Activated T-helper 17 cell treated with anti-CD3 and anti-CD28 coated beads, Interleukin-2, amount 50 U/mL, for 72 hours (primary cell): ENCODE measurements at regions not wholly inside any gene's neighbourhood (a gene's known extent, or its start where the extent isn't known, plus 50 kb on each side); places are given as distances from the start of the nearest gene placed in this dataset.

Experiments
- ATAC-seq: fragments of 150-1000 bp; cut with Tn5 transposase; replicated peaks from 2 replicates; pipeline ENCODE4 v1.10.0; 2021; ENCODE audit warnings: mild to moderate bottlenecking, moderate library complexity
- H3K27ac Mint-ChIP-seq: one replicate; pipeline ENCODE4 v1.8.0; 2022; ENCODE audit warnings: mixed read lengths
- H3K27me3 Mint-ChIP-seq: one replicate; pipeline ENCODE4 v1.8.0; 2022; ENCODE audit warnings: mixed read lengths
- H3K36me3 Mint-ChIP-seq: one replicate; pipeline ENCODE4 v1.8.0; 2022; ENCODE audit warnings: low read depth, mild to moderate bottlenecking, mixed read lengths
- H3K4me1 Mint-ChIP-seq: one replicate; pipeline ENCODE4 v1.8.0; 2022; ENCODE audit warnings: mixed read lengths
- H3K4me3 Mint-ChIP-seq: one replicate; pipeline ENCODE4 v1.8.0; 2022; ENCODE audit warnings: mild to moderate bottlenecking, mixed read lengths
- H3K9me3 Mint-ChIP-seq: one replicate; pipeline ENCODE4 v1.8.0; 2022; ENCODE audit warnings: mixed read lengths

GRCh38 chr15:52984507-52984906 is 194.4 kb upstream of the ONECUT1 start:
- Mint-ChIP-seq H3K9me3 (no peaks in the 10 kb centered on the region), H3K36me3 (no peaks in the 10 kb centered on the region), H3K27ac (no peak overlapping the region), H3K4me3 (no peak overlapping the region), H3K4me1 (no peaks in the 10 kb centered on the region), H3K27me3 (peaks cover 7% of the 10 kb centered on the region)
- ATAC-seq, result no peak

GRCh38 chr15:52980446-52980845 is 190.3 kb upstream of the ONECUT1 start:
- ATAC-seq, result no peak
- Mint-ChIP-seq H3K4me1 (no peaks in the 10 kb centered on the region), H3K36me3 (no peaks in the 10 kb centered on the region), H3K9me3 (no peaks in the 10 kb centered on the region), H3K27me3 (peaks cover 3% of the 10 kb centered on the region), H3K4me3 (no peak overlapping the region), H3K27ac (no peak overlapping the region)

- no peaks in the 10 kb centered on the region for H3K4me1 Mint-ChIP-seq
- no peaks in the 10 kb centered on the region for H3K9me3 Mint-ChIP-seq
- H3K36me3 Mint-ChIP-seq, result no peaks in the 10 kb centered on the region
- ATAC-seq, result no peak
- no peak overlapping the region for H3K27ac Mint-ChIP-seq
- H3K27me3 Mint-ChIP-seq, result peaks cover 6% of the 10 kb centered on the region
- no peak overlapping the region for H3K4me3 Mint-ChIP-seq
Observed at GRCh38 chr15:52976516-52977075, 186.5 kb upstream of the ONECUT1 start.

GRCh38 chr15:52975941-52976449 is 185.9 kb upstream of the ONECUT1 start:
- Mint-ChIP-seq H3K4me1 (no peaks in the 10 kb centered on the region), H3K27me3 (peaks cover 3% of the 10 kb centered on the region), H3K4me3 (no peak overlapping the region), H3K27ac (no peak overlapping the region), H3K36me3 (no peaks in the 10 kb centered on the region), H3K9me3 (no peaks in the 10 kb centered on the region)
- no peak for ATAC-seq

GRCh38 chr15:52963865-52964264 is 173.7 kb upstream of the ONECUT1 start:
- ATAC-seq, result no peak
- Mint-ChIP-seq H3K9me3 (no peaks in the 10 kb centered on the region), H3K36me3 (no peaks in the 10 kb centered on the region), H3K27ac (no peak overlapping the region), H3K4me3 (no peak overlapping the region), H3K4me1 (no peaks in the 10 kb centered on the region), H3K27me3 (peaks cover 17% of the 10 kb centered on the region)

GRCh38 chr15:52960283-52960682 is 170.1 kb upstream of the ONECUT1 start:
- Mint-ChIP-seq H3K36me3 (no peaks in the 10 kb centered on the region), H3K4me3 (no peak overlapping the region), H3K27ac (no peak overlapping the region), H3K4me1 (no peaks in the 10 kb centered on the region), H3K9me3 (no peaks in the 10 kb centered on the region), H3K27me3 (peaks cover 17% of the 10 kb centered on the region)
- ATAC-seq, result no peak

- no peak for ATAC-seq
- H3K4me1 Mint-ChIP-seq, result no peaks in the 10 kb centered on the region
- peaks cover 15% of the 10 kb centered on the region for H3K27me3 Mint-ChIP-seq
- H3K9me3 Mint-ChIP-seq, result peaks cover 3% of the 10 kb centered on the region
- H3K27ac Mint-ChIP-seq, result no peak overlapping the region
- H3K36me3 Mint-ChIP-seq, result no peaks in the 10 kb centered on the region
- no peak overlapping the region for H3K4me3 Mint-ChIP-seq
Observed at GRCh38 chr15:52943746-52944145, 153.6 kb upstream of the ONECUT1 start.

GRCh38 chr15:52936489-52936888 is 146.4 kb upstream of the ONECUT1 start:
- Mint-ChIP-seq H3K4me3 (no peak overlapping the region), H3K27me3 (peaks cover 22% of the 10 kb centered on the region), H3K4me1 (no peaks in the 10 kb centered on the region), H3K27ac (no peak overlapping the region), H3K36me3 (no peaks in the 10 kb centered on the region), H3K9me3 (peaks cover 4% of the 10 kb centered on the region)
- no peak for ATAC-seq

- H3K4me3 Mint-ChIP-seq, result no peak overlapping the region
- peaks cover 15% of the 10 kb centered on the region for H3K27me3 Mint-ChIP-seq
- no peak overlapping the region for H3K27ac Mint-ChIP-seq
- H3K36me3 Mint-ChIP-seq, result no peaks in the 10 kb centered on the region
- ATAC-seq, result no peak
- no peaks in the 10 kb centered on the region for H3K9me3 Mint-ChIP-seq
- H3K4me1 Mint-ChIP-seq, result no peaks in the 10 kb centered on the region
Observed at GRCh38 chr15:52925130-52925529, 135.0 kb upstream of the ONECUT1 start.

GRCh38 chr15:52924630-52925029 is 134.5 kb upstream of the ONECUT1 start:
- H3K9me3 Mint-ChIP-seq, result no peaks in the 10 kb centered on the region
- H3K4me1 Mint-ChIP-seq, result no peaks in the 10 kb centered on the region
- H3K36me3 Mint-ChIP-seq, result no peaks in the 10 kb centered on the region
- H3K27me3 Mint-ChIP-seq, result peaks cover 15% of the 10 kb centered on the region
- H3K4me3 Mint-ChIP-seq, result no peak overlapping the region
- H3K27ac Mint-ChIP-seq, result no peak overlapping the region
- ATAC-seq, result no peak

- H3K27ac Mint-ChIP-seq, result no peak overlapping the region
- H3K9me3 Mint-ChIP-seq, result no peaks in the 10 kb centered on the region
- no peaks in the 10 kb centered on the region for H3K36me3 Mint-ChIP-seq
- H3K4me3 Mint-ChIP-seq, result no peak overlapping the region
- no peak for ATAC-seq
- peaks cover 18% of the 10 kb centered on the region for H3K27me3 Mint-ChIP-seq
- no peaks in the 10 kb centered on the region for H3K4me1 Mint-ChIP-seq
Observed at GRCh38 chr15:52923626-52924025, 133.5 kb upstream of the ONECUT1 start.

GRCh38 chr15:52922871-52923270 is 132.7 kb upstream of the ONECUT1 start:
- Mint-ChIP-seq H3K4me3 (no peak overlapping the region), H3K27me3 (peaks cover 18% of the 10 kb centered on the region), H3K4me1 (no peaks in the 10 kb centered on the region), H3K9me3 (no peaks in the 10 kb centered on the region), H3K27ac (no peak overlapping the region), H3K36me3 (no peaks in the 10 kb centered on the region)
- ATAC-seq, result no peak

- peaks cover 19% of the 10 kb centered on the region for H3K27me3 Mint-ChIP-seq
- H3K4me3 Mint-ChIP-seq, result no peak overlapping the region
- no peaks in the 10 kb centered on the region for H3K4me1 Mint-ChIP-seq
- H3K9me3 Mint-ChIP-seq, result no peaks in the 10 kb centered on the region
- no peaks in the 10 kb centered on the region for H3K36me3 Mint-ChIP-seq
- no peak for ATAC-seq
- no peak overlapping the region for H3K27ac Mint-ChIP-seq
Observed at GRCh38 chr15:52912172-52912571, 122.0 kb upstream of the ONECUT1 start.

GRCh38 chr15:52893338-52893737 is 103.2 kb upstream of the ONECUT1 start:
- Mint-ChIP-seq H3K4me3 (no peak overlapping the region), H3K27ac (no peak overlapping the region), H3K27me3 (peaks cover 40% of the 10 kb centered on the region), H3K36me3 (no peaks in the 10 kb centered on the region), H3K4me1 (no peaks in the 10 kb centered on the region), H3K9me3 (peaks cover 4% of the 10 kb centered on the region)
- ATAC-seq, result no peak

GRCh38 chr15:52879904-52880303 is 89.8 kb upstream of the ONECUT1 start:
- Mint-ChIP-seq H3K4me3 (no peak overlapping the region), H3K27ac (no peak overlapping the region), H3K27me3 (peaks cover 18% of the 10 kb centered on the region), H3K36me3 (no peaks in the 10 kb centered on the region), H3K4me1 (no peaks in the 10 kb centered on the region), H3K9me3 (no peaks in the 10 kb centered on the region)
- ATAC-seq, result no peak

GRCh38 chr15:52879145-52879544 is 89.0 kb upstream of the ONECUT1 start:
- no peak overlapping the region for H3K27ac Mint-ChIP-seq
- H3K27me3 Mint-ChIP-seq, result peaks cover 21% of the 10 kb centered on the region
- H3K9me3 Mint-ChIP-seq, result no peaks in the 10 kb centered on the region
- H3K36me3 Mint-ChIP-seq, result no peaks in the 10 kb centered on the region
- ATAC-seq, result no peak
- no peaks in the 10 kb centered on the region for H3K4me1 Mint-ChIP-seq
- H3K4me3 Mint-ChIP-seq, result no peak overlapping the region
